DMS114 treated with DMSO at 0.1 percent for 48 hours (cell line): ENCODE measurements at regions not wholly inside any gene's neighbourhood (a gene's known extent, or its start where the extent isn't known, plus 50 kb on each side); places are given as distances from the start of the nearest gene placed in this dataset.
"Not testable (repeated sequence)": the region's sequence is repeated elsewhere in the genome, so short reads cannot be mapped to it uniquely, and the experiment has no call there.

Experiments
- DNase-seq: peaks from one replicate; lab custom pipeline; 2025; ENCODE audit not compliant: unreplicated experiment; lab: John Stamatoyannopoulos, UW

GRCh38 chr3:59235634-59236012, 185.8 kb upstream of the CFAP20DC start:
- no peak for DNase-seq

GRCh38 chr3:59234884-59235633, 185.2 kb upstream of the CFAP20DC start:
- DNase-seq = no peak

GRCh38 chr3:59230379-59230778, 180.6 kb upstream of the CFAP20DC start:
- not testable (repeated sequence) for DNase-seq

GRCh38 chr3:59213860-59214259, 164.0 kb upstream of the CFAP20DC start:
- DNase-seq = no peak

- DNase-seq = peak; percentile 42
Measured at GRCh38 chr3:59212128-59212779, 162.4 kb upstream of the CFAP20DC start.

- DNase-seq = no peak
Measured at GRCh38 chr3:59210260-59210659, 160.4 kb upstream of the CFAP20DC start.

GRCh38 chr3:59192473-59192872, 142.6 kb upstream of the CFAP20DC start:
- DNase-seq = no peak

GRCh38 chr3:59191651-59192050, 141.8 kb upstream of the CFAP20DC start:
- DNase-seq = no peak

GRCh38 chr3:59189939-59190338, 140.1 kb upstream of the CFAP20DC start:
- DNase-seq = no peak

- no peak for DNase-seq
Measured at GRCh38 chr3:59189526-59189925, 139.7 kb upstream of the CFAP20DC start.

- DNase-seq = no peak
Measured at GRCh38 chr3:59186725-59187124, 136.9 kb upstream of the CFAP20DC start.

GRCh38 chr3:59185591-59186369, 136.0 kb upstream of the CFAP20DC start:
- DNase-seq = no peak

GRCh38 chr3:59180006-59180405, 130.2 kb upstream of the CFAP20DC start:
- DNase-seq = no peak

- DNase-seq = no peak
Measured at GRCh38 chr3:59178698-59179097, 128.9 kb upstream of the CFAP20DC start.

- no peak for DNase-seq
Measured at GRCh38 chr3:59171491-59171890, 121.7 kb upstream of the CFAP20DC start.

- not testable (repeated sequence) for DNase-seq
Measured at GRCh38 chr3:59170166-59170565, 120.3 kb upstream of the CFAP20DC start.

GRCh38 chr3:59167756-59168155, 117.9 kb upstream of the CFAP20DC start:
- DNase-seq = no peak

- no peak for DNase-seq
Measured at GRCh38 chr3:59163953-59164352, 114.1 kb upstream of the CFAP20DC start.

GRCh38 chr3:59161048-59161447, 111.2 kb upstream of the CFAP20DC start:
- no peak for DNase-seq

- DNase-seq = no peak
Measured at GRCh38 chr3:59160133-59160746, 110.4 kb upstream of the CFAP20DC start.

- DNase-seq = no peak
Measured at GRCh38 chr3:59153648-59154047, 103.8 kb upstream of the CFAP20DC start.
